Keratinocyte (primary cell): ENCODE measurements at regions not wholly inside any gene's neighbourhood (a gene's known extent, or its start where the extent isn't known, plus 50 kb on each side); places are given as distances from the start of the nearest gene placed in this dataset.

Source experiments
- DNase-seq: peaks from one replicate; pipeline ENCODE4 v3.0.0-alpha.2; 2011; ENCODE audit warnings: low read depth, missing footprints, low spot score
- FAIRE-seq: peaks from 2 replicates; lab custom pipeline; 2011; peaks lifted over from hg19 to GRCh38; lab: Jason Lieb, UNC
- H2AFZ ChIP-seq: 2 replicates; pipeline ENCODE4 v1.6.0; 2012; ENCODE audit warnings: low read length, control low read depth, inconsistent platforms; ENCODE audit not compliant: control insufficient read depth
- H3K27ac ChIP-seq: 2 replicates; pipeline ENCODE4 v1.5.1; 2011; ENCODE audit warnings: low read length; ENCODE audit not compliant: control insufficient read depth, insufficient read depth
- H3K27me3 ChIP-seq: 3 replicates; pipeline ENCODE4 v1.6.0; 2011; ENCODE audit warnings: low read length; ENCODE audit not compliant: control insufficient read depth, insufficient read depth; ENCODE audit errors: extremely low read depth
- H3K36me3 ChIP-seq, 2 experiments: 2 replicates in 1 of 2; 3 replicates in 1 of 2; pipeline ENCODE4 v1.5.1; 2011; ENCODE audit warnings: low read length in 2 of 2, mild to moderate bottlenecking in 1 of 2; ENCODE audit not compliant: control insufficient read depth in 2 of 2, insufficient read depth in 2 of 2; ENCODE audit errors: extremely low read depth in 1 of 2
- H3K4me1 ChIP-seq: 3 replicates; pipeline ENCODE4 v1.5.1; 2011; ENCODE audit warnings: low read length; ENCODE audit not compliant: control insufficient read depth, insufficient read depth; ENCODE audit errors: extremely low read depth
- H3K4me2 ChIP-seq: 3 replicates; pipeline ENCODE4 v1.6.0; 2011; ENCODE audit warnings: low read depth, low read length; ENCODE audit not compliant: control insufficient read depth, insufficient read depth; ENCODE audit errors: extremely low read depth
- H3K4me3 ChIP-seq, 3 experiments: fragments of 200-600 bp in 1 of 3; sonication (generic) in 1 of 3; 2 replicates in 2 of 3; 3 replicates in 1 of 3; pipeline ENCODE4 v1.5.1; 2011 to 2016; ENCODE audit warnings: low read length in 3 of 3, mild to moderate bottlenecking in 3 of 3, control low read depth in 2 of 3, inconsistent platforms in 1 of 3, low read depth in 1 of 3, mixed read lengths in 1 of 3, mixed run types in 1 of 3, moderate library complexity in 1 of 3; ENCODE audit not compliant: control insufficient read depth in 2 of 3, insufficient read depth in 2 of 3; ENCODE audit errors: extremely low read depth in 1 of 3
- H3K79me2 ChIP-seq: 2 replicates; pipeline ENCODE4 v1.6.0; 2012; ENCODE audit warnings: low read length; ENCODE audit not compliant: control insufficient read depth, insufficient read depth
- H3K9ac ChIP-seq: 3 replicates; pipeline ENCODE4 v1.6.0; 2011; ENCODE audit warnings: low read length; ENCODE audit not compliant: control insufficient read depth, insufficient read depth; ENCODE audit errors: extremely low read depth
- H3K9me1 ChIP-seq: 3 replicates; pipeline ENCODE4 v1.6.0; 2011; ENCODE audit warnings: low read length; ENCODE audit not compliant: control insufficient read depth, insufficient read depth; ENCODE audit errors: extremely low read depth
- H3K9me3 ChIP-seq: 2 replicates; pipeline ENCODE4 v1.5.1; 2012; ENCODE audit warnings: low read depth, low read length; ENCODE audit not compliant: control insufficient read depth
- H4K20me1 ChIP-seq: 3 replicates; pipeline ENCODE4 v1.6.0; 2011; ENCODE audit warnings: low read length; ENCODE audit not compliant: control insufficient read depth, insufficient read depth; ENCODE audit errors: extremely low read depth
- EZH2 ChIP-seq: IDR thresholded peaks from one replicate; pipeline ENCODE4 v1.6.1; 2012; ENCODE audit warnings: inconsistent platforms, mild to moderate bottlenecking, low read length, moderate library complexity
- dilution Hi-C: fragments of 300-500 bp; cut with MboI; formaldehyde crosslinking; loops from one replicate; pipeline ENCODE4 v1.7.0; 2020; ENCODE audit warnings: low sequenced_read_pairs; ENCODE audit not compliant: extremely low pct_ligation_motif_present
- TF ChIP-seq, protein P1 (sequence below), 3 experiments: IDR thresholded peaks in 1 of 3; conservative IDR thresholded peaks in 1 of 3; optimal IDR thresholded peaks in 1 of 3; 2 replicates in 2 of 3; 3 replicates in 1 of 3; pipeline versions ENCODE3 to v1.5.1; 2011; ENCODE audit warnings: low read length in 3 of 3, mild to moderate bottlenecking in 3 of 3, moderate library complexity in 2 of 3, control low read depth in 1 of 3, inconsistent platforms in 1 of 3; ENCODE audit not compliant: insufficient read depth in 2 of 3; ENCODE audit errors: extremely low read depth in 1 of 3

DNA sequence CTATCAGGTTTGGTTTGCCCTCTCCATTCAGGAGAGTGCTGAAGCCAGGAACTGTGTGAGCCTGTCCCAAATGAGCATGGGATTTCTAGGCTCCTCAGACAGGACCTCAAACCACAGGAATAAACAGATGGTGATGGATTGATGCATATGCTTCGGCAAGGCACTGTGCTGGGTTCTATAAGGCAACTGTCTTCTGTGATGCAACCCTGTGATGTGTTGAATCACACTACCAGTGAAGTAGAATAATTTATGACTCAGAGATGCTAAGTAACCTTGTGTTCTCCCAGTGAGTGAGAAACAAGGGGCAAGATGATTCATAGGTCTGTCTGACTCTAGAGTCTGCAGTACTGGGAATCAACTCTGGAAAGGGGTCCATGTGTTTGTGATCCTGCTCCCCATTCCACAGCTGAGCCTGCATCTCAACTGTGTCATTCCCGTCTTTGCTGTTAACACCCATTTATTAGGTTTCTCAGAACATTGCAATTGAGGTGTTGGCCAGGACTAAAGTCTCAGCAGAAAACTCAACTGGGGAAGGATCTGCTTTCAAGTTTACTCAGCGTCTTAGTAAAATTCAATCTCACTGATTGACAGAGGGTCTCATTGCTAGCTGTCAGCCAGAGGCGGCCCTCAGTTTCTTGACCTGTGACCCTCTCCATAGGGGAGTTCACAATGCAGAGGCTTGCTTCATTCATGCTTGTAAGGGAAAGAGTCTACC is 510.1 kb upstream of the CFAP20DC start:
- TF ChIP-seq EZH2 = no peak
- TF ChIP-seq, protein P1, sequence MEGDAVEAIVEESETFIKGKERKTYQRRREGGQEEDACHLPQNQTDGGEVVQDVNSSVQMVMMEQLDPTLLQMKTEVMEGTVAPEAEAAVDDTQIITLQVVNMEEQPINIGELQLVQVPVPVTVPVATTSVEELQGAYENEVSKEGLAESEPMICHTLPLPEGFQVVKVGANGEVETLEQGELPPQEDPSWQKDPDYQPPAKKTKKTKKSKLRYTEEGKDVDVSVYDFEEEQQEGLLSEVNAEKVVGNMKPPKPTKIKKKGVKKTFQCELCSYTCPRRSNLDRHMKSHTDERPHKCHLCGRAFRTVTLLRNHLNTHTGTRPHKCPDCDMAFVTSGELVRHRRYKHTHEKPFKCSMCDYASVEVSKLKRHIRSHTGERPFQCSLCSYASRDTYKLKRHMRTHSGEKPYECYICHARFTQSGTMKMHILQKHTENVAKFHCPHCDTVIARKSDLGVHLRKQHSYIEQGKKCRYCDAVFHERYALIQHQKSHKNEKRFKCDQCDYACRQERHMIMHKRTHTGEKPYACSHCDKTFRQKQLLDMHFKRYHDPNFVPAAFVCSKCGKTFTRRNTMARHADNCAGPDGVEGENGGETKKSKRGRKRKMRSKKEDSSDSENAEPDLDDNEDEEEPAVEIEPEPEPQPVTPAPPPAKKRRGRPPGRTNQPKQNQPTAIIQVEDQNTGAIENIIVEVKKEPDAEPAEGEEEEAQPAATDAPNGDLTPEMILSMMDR (optimal IDR thresholded peaks at IDR 0.05 in 1 of 3, IDR thresholded peaks at IDR 0.05 in 1 of 3, conservative IDR thresholded peaks at IDR 0.05 in 1 of 3; ENCODE audit: extremely low read depth in 1 of 3, insufficient read depth in 2 of 3, low read length in 3 of 3) = no peak
- Histone ChIP-seq H3K4me2 (peak overlapping the region; percentile 49), H3K79me2 (no peaks in the 10 kb centered on the region), H3K4me3 (no peak overlapping the region), H3K27me3 (no peaks in the 10 kb centered on the region), H2AFZ (peak overlapping the region; percentile 30), H3K9me3 (no peaks in the 10 kb centered on the region), H3K9me1 (no peaks in the 10 kb centered on the region), H3K27ac (peak overlapping the region; percentile 85), H3K4me1 (peaks cover 41% of the 10 kb centered on the region), H3K36me3 (no peaks in the 10 kb centered on the region), H4K20me1 (no peaks in the 10 kb centered on the region), H3K9ac (peak overlapping the region; percentile 42)
- dilution Hi-C loops = no loop called here
- peak; percentile 93 for DNase-seq
- peak; percentile 100 for FAIRE-seq

- FAIRE-seq (peak; percentile 20), DNase-seq (no peak)
- H3K27me3 ChIP-seq = no peaks in the 10 kb centered on the region
- peak overlapping the region; percentile 42 for H3K9ac ChIP-seq
- H3K27ac ChIP-seq = peak overlapping the region; percentile 85
- no peaks in the 10 kb centered on the region for H3K9me1 ChIP-seq
- no peaks in the 10 kb centered on the region for H4K20me1 ChIP-seq
- no peaks in the 10 kb centered on the region for H3K36me3 ChIP-seq
- no peaks in the 10 kb centered on the region for H3K9me3 ChIP-seq
- peaks cover 35% of the 10 kb centered on the region for H3K4me1 ChIP-seq
- peak overlapping the region; percentile 30 for H2AFZ ChIP-seq
- H3K4me2 ChIP-seq = peak overlapping the region; percentile 49
- dilution Hi-C loops = no loop called here
- no peak for TF ChIP-seq EZH2
- TF ChIP-seq, protein P1 (optimal IDR thresholded peaks at IDR 0.05 in 1 of 3, IDR thresholded peaks at IDR 0.05 in 1 of 3, conservative IDR thresholded peaks at IDR 0.05 in 1 of 3; ENCODE audit: extremely low read depth in 1 of 3, insufficient read depth in 2 of 3, low read length in 3 of 3) = no peak
- no peak overlapping the region for H3K4me3 ChIP-seq
- no peaks in the 10 kb centered on the region for H3K79me2 ChIP-seq
These were observed 509.3 kb upstream of the CFAP20DC start for GRCh38 chr3:59558906-59559720.
